Right lobe of liver (tissue), 4 donors: ENCODE measurements at regions not wholly inside any gene's neighbourhood (a gene's known extent, or its start where the extent isn't known, plus 50 kb on each side); places are given as distances from the start of the nearest gene placed in this dataset.

Source experiments
- POLR2A ChIP-seq: fragments of 450-650 bp; IDR thresholded peaks from one replicate; pipeline ENCODE4 v1.6.1; 2017; ENCODE audit warnings: antibody characterized with exemption, mild to moderate bottlenecking
- TF ChIP-seq, protein P1 (sequence below), 4 donors: fragments of 200-600 bp in 3 of 4; fragments of 450-650 bp in 1 of 4; IDR thresholded peaks; one replicate each; pipeline versions ENCODE4 v1.5.1 to v1.8.0; 2016 to 2022; ENCODE audit warnings: antibody characterized with exemption in 4 of 4, mild to moderate bottlenecking in 2 of 4
- donor health status: DM: no; HTN: no; CAD: no.
- donor health status: DM: no; HTN: no; CAD: no.
- donor health status: DM: no; HTN: yes; CAD: no.

DNA sequence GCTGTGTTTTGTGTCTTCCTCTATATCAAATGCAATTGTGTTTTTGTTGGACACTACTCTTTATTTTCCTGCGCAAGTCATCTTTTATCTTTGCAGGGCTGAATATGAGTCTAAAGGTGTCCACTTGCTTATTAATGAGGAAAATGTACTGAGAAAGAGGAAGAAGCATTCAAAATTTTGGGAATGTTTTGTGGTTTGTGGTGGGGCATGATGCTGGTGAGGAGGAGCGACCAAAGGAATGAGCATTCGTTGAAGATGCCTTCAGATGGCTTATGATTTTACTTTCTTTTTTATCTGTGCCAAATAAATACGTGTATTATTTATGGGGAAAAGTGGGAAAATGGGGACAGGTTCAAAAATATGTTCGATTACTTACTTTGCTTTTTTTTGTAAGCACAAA lies 63.9 kb upstream of the SMIM21 start:
- TF ChIP-seq, protein P1, sequence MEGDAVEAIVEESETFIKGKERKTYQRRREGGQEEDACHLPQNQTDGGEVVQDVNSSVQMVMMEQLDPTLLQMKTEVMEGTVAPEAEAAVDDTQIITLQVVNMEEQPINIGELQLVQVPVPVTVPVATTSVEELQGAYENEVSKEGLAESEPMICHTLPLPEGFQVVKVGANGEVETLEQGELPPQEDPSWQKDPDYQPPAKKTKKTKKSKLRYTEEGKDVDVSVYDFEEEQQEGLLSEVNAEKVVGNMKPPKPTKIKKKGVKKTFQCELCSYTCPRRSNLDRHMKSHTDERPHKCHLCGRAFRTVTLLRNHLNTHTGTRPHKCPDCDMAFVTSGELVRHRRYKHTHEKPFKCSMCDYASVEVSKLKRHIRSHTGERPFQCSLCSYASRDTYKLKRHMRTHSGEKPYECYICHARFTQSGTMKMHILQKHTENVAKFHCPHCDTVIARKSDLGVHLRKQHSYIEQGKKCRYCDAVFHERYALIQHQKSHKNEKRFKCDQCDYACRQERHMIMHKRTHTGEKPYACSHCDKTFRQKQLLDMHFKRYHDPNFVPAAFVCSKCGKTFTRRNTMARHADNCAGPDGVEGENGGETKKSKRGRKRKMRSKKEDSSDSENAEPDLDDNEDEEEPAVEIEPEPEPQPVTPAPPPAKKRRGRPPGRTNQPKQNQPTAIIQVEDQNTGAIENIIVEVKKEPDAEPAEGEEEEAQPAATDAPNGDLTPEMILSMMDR (IDR thresholded peaks at IDR 0.05) = no peak
- TF ChIP-seq POLR2A = no peak
